ENCODE measurements at regions not wholly inside any gene's neighbourhood (a gene's known extent, or its start where the extent isn't known, plus 50 kb on each side); places are given as distances from the start of the nearest gene placed in this dataset.

- TF ChIP-seq MAF1 (CRISPR knock-in tag; IDR thresholded peaks at IDR 0.05; ENCODE audit: borderline replicate concordance) (no peak), ZHX1 (CRISPR knock-in tag; IDR thresholded peaks at IDR 0.05; ENCODE audit: low read depth) (no peak), ZNF670 (CRISPR knock-in tag; IDR thresholded peaks at IDR 0.05; ENCODE audit: borderline replicate concordance) (no peak), HNF4A (CRISPR knock-in tag; IDR thresholded peaks at IDR 0.05) (no peak), SMARCE1 (IDR thresholded peaks at IDR 0.05; ENCODE audit: borderline replicate concordance) (no peak)
Measured at GRCh38 chr3:22088204-22088603, 337.2 kb upstream of the ZNF385D start (continued).

GRCh38 chr3:22089284-22089683, 338.3 kb upstream of the ZNF385D start:
- no peak overlapping the region for H2AFZ ChIP-seq (ENCODE audit: low read length)
- ChIA-PET CTCF (ENCODE audit: low intra/inter-chr PET ratio, low total read pairs) (interaction anchor here (1.1 kb wide), 1 partner anchor 28 kb away, joined by 5 read pairs; no protein-coding TSS in a partner anchor), POLR2A (no interaction called here)
- intact Hi-C loops (cut with micrococcal nuclease; ENCODE audit: unreplicated experiment), result loop anchor here (1.0 to 5.0 kb wide), 2 partner anchors 28 to 473 kb away; no protein-coding TSS in a partner anchor
- FAIRE-seq (peak; percentile 21), ATAC-seq (peak; percentile 70), DNase-seq (ENCODE audit: low spot score) (peak; percentile 23)
- no peaks in the 10 kb centered on the region for H4K20me1 ChIP-seq (ENCODE audit: insufficient read depth, low read length)
- H3K36me3 ChIP-seq (replicated peaks in 1 of 2; ENCODE audit: control insufficient read depth in 1 of 2, insufficient read depth in 2 of 2, low read length in 2 of 2), result no peaks in the 10 kb centered on the region
- no peaks in the 10 kb centered on the region for H3K27me3 ChIP-seq (ENCODE audit: control insufficient read depth in 1 of 2, insufficient read depth in 2 of 2, low read length in 2 of 2)
- H3K4me2 ChIP-seq (ENCODE audit: low read depth, low read length), result no peak overlapping the region; the same call in 1 of the 2 replicates
- H3K27ac ChIP-seq (ENCODE audit: extremely low read length, insufficient read depth, low read length), result no peak overlapping the region
- no peaks in the 10 kb centered on the region for H3K9me3 ChIP-seq (ENCODE audit: low read length)
- H3K4me1 ChIP-seq (ENCODE audit: insufficient read depth, low read length), result no peaks in the 10 kb centered on the region
- in situ Hi-C loops (cut with HindIII; ENCODE audit: extremely low pct_ligation_motif_present, low pct_unique_long_range_greater_than_20kb), result loop anchor here (25.0 kb wide), 1 partner anchor 873 kb away; no protein-coding TSS in a partner anchor
- H3K4me3 ChIP-seq (replicated peaks in 1 of 3; ENCODE audit: insufficient read depth in 1 of 3, low read depth in 2 of 3, low read length in 3 of 3), result no peak overlapping the region
- no TSS peak for BruUV-seq (replicated peaks)
- no peaks in the 10 kb centered on the region for H3K79me2 ChIP-seq (ENCODE audit: insufficient read depth, low read length)
- WGBS (ENCODE audit: low lambda C conversion rate), result 4% methylated on average over 4 of the region's 4 CpGs
- H3K9ac ChIP-seq (ENCODE audit: insufficient read depth, low read depth, low read length), result no peak overlapping the region
- TF ChIP-seq RNF219 (CRISPR knock-in tag; IDR thresholded peaks at IDR 0.05) (no peak), ZFP82 (CRISPR knock-in tag; IDR thresholded peaks at IDR 0.05; ENCODE audit: borderline replicate concordance) (no peak), NR2F6 (IDR thresholded peaks at IDR 0.05) (no peak), NR2F6 (CRISPR knock-in tag; IDR thresholded peaks at IDR 0.05) (no peak), ZNF577 (CRISPR knock-in tag; IDR thresholded peaks at IDR 0.05; ENCODE audit: borderline replicate concordance, low read depth) (no peak), ATF7 (IDR thresholded peaks at IDR 0.05) (no peak), ATF7 (CRISPR knock-in tag; IDR thresholded peaks at IDR 0.05) (no peak), RERE (CRISPR knock-in tag; IDR thresholded peaks at IDR 0.05; ENCODE audit: low read depth) (no peak), CBFB (CRISPR knock-in tag; IDR thresholded peaks at IDR 0.05) (no peak), TBX2 (CRISPR knock-in tag; IDR thresholded peaks at IDR 0.05; ENCODE audit: borderline replicate concordance) (no peak)

Measured in HepG2 (cell line).